ENCODE measurements at regions not wholly inside any gene's neighbourhood (a gene's known extent, or its start where the extent isn't known, plus 50 kb on each side); places are given as distances from the start of the nearest gene placed in this dataset.

GRCh38 chr2:234429265-234429664 lies 67.6 kb downstream of the ARL4C start:
- TF ChIP-seq CTCF (IDR thresholded peaks at IDR 0.05; ENCODE audit: control insufficient read depth, extremely low read depth, insufficient read depth), result no peak
- no peak overlapping the region for H3K4me3 ChIP-seq (ENCODE audit: low read depth, low read length)
- DNase-seq (ENCODE audit: low read depth), result no peak

- no peak overlapping the region for H3K4me3 ChIP-seq (ENCODE audit: low read depth, low read length)
- no peak for DNase-seq (ENCODE audit: low read depth)
- TF ChIP-seq CTCF (IDR thresholded peaks at IDR 0.05; ENCODE audit: control insufficient read depth, extremely low read depth, insufficient read depth), result no peak
These were observed 69.5 kb downstream of the ARL4C start for GRCh38 chr2:234427081-234428061.

- no peak for TF ChIP-seq CTCF (IDR thresholded peaks at IDR 0.05; ENCODE audit: control insufficient read depth, extremely low read depth, insufficient read depth)
- H3K4me3 ChIP-seq (ENCODE audit: low read depth, low read length), result no peak overlapping the region
- no peak for DNase-seq (ENCODE audit: low read depth)
These were observed 70.3 kb downstream of the ARL4C start for GRCh38 chr2:234426616-234427015.

- H3K4me3 ChIP-seq (ENCODE audit: low read depth, low read length), result no peak overlapping the region
- DNase-seq (ENCODE audit: low read depth), result no peak
- no peak for TF ChIP-seq CTCF (IDR thresholded peaks at IDR 0.05; ENCODE audit: control insufficient read depth, extremely low read depth, insufficient read depth)
These were observed 71.0 kb downstream of the ARL4C start for GRCh38 chr2:234425639-234426603.

GRCh38 chr2:234423884-234424283 lies 73.0 kb downstream of the ARL4C start:
- no peak for DNase-seq (ENCODE audit: low read depth)
- H3K4me3 ChIP-seq (ENCODE audit: low read depth, low read length), result no peak overlapping the region
- no peak for TF ChIP-seq CTCF (IDR thresholded peaks at IDR 0.05; ENCODE audit: control insufficient read depth, extremely low read depth, insufficient read depth)

- no peak overlapping the region for H3K4me3 ChIP-seq (ENCODE audit: low read depth, low read length)
- no peak for DNase-seq (ENCODE audit: low read depth)
- no peak for TF ChIP-seq CTCF (IDR thresholded peaks at IDR 0.05; ENCODE audit: control insufficient read depth, extremely low read depth, insufficient read depth)
These were observed 73.9 kb downstream of the ARL4C start for GRCh38 chr2:234422981-234423431.

Data from LNCaP clone FGC (cell line).